ENCODE measurements at regions not wholly inside any gene's neighbourhood (a gene's known extent, or its start where the extent isn't known, plus 50 kb on each side); places are given as distances from the start of the nearest gene placed in this dataset.

DNA sequence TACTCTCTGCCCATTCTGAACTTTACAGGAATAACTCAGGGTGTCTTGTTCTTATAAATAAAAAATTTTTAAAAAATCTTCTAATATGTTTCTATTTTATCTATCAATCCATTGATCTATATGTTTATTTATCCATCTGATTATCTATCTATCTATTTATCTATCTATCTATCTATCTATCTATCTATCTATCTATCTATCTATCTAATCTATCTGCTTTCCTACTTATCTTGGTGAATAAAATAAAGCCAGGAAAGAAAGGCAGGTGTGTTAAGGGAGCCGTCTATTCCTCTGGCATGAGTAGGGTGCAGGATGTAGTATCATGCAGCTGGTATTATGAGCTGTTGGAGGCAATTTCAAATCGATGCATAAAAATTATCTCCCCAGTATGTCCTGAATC lies 153.0 kb downstream of the FOXA2 start:
- TF ChIP-seq, protein P1, sequence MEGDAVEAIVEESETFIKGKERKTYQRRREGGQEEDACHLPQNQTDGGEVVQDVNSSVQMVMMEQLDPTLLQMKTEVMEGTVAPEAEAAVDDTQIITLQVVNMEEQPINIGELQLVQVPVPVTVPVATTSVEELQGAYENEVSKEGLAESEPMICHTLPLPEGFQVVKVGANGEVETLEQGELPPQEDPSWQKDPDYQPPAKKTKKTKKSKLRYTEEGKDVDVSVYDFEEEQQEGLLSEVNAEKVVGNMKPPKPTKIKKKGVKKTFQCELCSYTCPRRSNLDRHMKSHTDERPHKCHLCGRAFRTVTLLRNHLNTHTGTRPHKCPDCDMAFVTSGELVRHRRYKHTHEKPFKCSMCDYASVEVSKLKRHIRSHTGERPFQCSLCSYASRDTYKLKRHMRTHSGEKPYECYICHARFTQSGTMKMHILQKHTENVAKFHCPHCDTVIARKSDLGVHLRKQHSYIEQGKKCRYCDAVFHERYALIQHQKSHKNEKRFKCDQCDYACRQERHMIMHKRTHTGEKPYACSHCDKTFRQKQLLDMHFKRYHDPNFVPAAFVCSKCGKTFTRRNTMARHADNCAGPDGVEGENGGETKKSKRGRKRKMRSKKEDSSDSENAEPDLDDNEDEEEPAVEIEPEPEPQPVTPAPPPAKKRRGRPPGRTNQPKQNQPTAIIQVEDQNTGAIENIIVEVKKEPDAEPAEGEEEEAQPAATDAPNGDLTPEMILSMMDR (conservative IDR thresholded peaks at IDR 0.05; ENCODE audit: low read length), result no peak
- DNase-seq (ENCODE audit: low read depth), result no peak
- H3K4me3 ChIP-seq (ENCODE audit: low read length), result no peak overlapping the region

DNA sequence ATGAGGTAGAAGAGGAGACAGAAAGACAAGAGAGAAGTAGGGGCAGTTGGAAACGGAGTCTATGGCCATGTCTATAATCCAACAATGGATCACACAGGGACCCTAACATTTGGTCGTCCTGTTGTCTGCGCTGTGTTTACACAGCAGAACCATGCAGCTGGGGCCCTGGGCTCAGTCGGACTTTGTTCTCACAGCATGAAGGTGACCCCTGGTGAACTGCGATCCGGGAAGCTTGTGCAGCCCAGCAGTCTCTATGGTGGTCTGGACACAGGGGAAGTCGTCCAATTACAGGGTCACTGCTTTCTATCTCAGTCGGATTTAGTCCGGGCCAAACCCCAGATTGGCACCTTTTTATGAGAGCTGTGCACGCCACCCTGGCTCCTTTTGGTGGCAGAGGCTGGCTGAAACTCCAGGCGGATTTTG lies 153.6 kb downstream of the FOXA2 start:
- no peak for DNase-seq (ENCODE audit: low read depth)
- no peak overlapping the region for H3K4me3 ChIP-seq (ENCODE audit: low read length)
- TF ChIP-seq, protein P1 (conservative IDR thresholded peaks at IDR 0.05; ENCODE audit: low read length), result no peak

GRCh38 chr20:22430154-22430745 lies 154.1 kb downstream of the FOXA2 start:
- TF ChIP-seq, protein P1 (conservative IDR thresholded peaks at IDR 0.05; ENCODE audit: low read length), result no peak

DNA sequence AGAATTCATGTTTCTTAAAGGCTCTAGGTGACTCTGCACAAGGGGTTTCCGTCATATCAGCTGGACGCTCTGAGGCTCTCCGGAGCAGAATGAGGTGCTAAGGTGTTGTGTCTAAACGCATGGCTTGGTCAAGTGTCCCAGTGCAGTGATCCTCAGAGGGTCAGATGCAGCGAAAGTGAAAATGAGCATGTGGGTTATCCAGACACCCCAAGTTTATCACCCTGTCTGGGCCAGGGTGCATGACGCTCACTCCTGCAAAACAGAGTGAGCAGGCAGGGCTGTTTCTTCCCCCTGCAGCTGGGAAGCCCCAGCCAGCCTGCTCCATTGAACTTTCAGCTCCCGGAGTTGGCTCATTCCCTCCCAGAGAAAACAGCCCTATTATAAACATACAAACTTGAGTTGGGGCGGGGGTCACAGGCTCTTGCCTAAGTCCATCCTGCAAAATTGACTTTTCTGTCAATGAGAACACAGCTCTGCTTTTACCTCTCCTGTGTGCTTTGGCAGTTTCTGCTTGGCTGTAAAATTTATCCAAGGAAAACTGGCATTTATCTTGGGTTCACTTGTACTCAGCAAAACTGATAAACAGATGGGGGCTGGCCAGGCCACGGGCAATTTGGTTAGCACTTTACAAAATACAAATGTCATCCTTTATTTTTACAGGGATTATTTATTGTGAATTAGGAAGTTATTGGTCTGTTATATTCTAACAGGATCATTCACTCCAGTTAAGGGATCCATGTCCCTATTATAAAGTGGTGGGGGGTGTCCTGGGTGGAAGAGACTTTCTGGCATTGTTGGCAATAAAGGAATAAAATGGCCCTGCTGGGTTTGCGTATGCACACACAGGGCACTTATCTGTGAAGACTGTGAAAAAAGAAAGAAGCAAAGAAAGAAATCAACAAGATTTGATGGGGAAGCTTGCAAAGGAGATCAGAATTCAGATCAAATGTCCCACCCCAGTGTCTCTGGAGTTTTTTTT lies 154.9 kb downstream of the FOXA2 start:
- TF ChIP-seq, protein P1 (conservative IDR thresholded peaks at IDR 0.05; ENCODE audit: low read length), result no peak
- no peak for DNase-seq (ENCODE audit: low read depth)
- H3K4me3 ChIP-seq (ENCODE audit: low read length), result no peak overlapping the region

More at GRCh38 chr20:22430154-22430745, 154.1 kb downstream of the FOXA2 start:
- no peak overlapping the region for H3K4me3 ChIP-seq (ENCODE audit: low read length)
- DNase-seq (ENCODE audit: low read depth), result no peak

DNA sequence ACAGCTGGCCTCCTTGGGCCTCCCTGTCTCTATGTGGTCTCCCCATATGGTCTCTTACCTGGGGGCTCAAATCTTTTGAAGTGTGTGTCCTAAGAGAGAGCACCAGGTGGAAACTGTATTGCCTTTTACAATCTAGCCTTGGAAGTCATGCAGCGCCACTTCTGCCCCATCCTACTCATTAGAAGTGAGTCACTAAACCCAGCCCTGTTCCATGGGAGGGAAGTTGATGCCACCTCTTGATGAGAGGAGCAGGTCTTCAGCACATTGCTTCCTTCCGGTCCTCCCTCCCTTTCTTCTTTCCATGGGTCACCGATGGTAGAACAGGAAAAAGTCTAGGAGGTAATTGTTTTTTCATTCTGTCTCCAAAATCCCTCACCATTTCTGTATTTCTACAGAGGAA lies 156.3 kb downstream of the FOXA2 start:
- no peak overlapping the region for H3K4me3 ChIP-seq (ENCODE audit: low read length)
- DNase-seq (ENCODE audit: low read depth), result no peak

GRCh38 chr20:22426772-22427171 lies 157.6 kb downstream of the FOXA2 start:
- H3K4me3 ChIP-seq (ENCODE audit: low read length), result no peak overlapping the region
- DNase-seq (ENCODE audit: low read depth), result no peak
- TF ChIP-seq, protein P1 (conservative IDR thresholded peaks at IDR 0.05; ENCODE audit: low read length), result no peak

More for the DNA sequence above, 156.3 kb downstream of the FOXA2 start:
- TF ChIP-seq, protein P1 (conservative IDR thresholded peaks at IDR 0.05; ENCODE audit: low read length), result no peak
